ENCODE measurements at regions not wholly inside any gene's neighbourhood (a gene's known extent, or its start where the extent isn't known, plus 50 kb on each side); places are given as distances from the start of the nearest gene placed in this dataset.

DNA sequence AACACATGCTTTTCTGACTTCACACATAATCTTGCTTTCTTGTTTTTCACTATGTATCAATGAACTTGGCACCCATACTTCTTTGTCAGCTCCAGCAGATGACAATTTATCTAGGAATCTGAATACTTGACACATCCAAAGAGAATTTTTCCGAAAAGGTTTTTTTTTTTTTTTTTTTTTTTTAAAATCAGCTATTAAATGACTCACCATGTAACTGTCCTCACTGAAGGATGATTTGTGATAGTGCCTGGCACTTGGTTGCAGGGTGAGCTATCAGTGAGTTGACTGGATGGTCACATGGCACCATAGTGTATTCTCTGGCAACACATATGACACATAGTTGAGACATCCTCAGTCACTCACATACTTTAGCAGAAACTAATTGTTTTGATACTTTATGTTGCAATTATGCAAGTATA, 133.4 kb upstream of the E2F8 start:
- DNase-seq (no peak), ATAC-seq (ENCODE audit: low FRiP score in 2 of 2) (peak in 1 of 2 donors; percentile 68)
- no peaks in the 10 kb centered on the region for H3K9me3 ChIP-seq
- no peak overlapping the region for H3K27ac ChIP-seq
- no peak overlapping the region for H3K4me3 ChIP-seq
- WGBS, 2 donors: 75 to 81% methylated on average over 1 of the region's 1 CpG
- TF ChIP-seq EP300 (IDR thresholded peaks at IDR 0.05): no peak
- TF ChIP-seq POLR2AphosphoS5 (IDR thresholded peaks at IDR 0.05): peak in 1 of 2 donors; percentile 50
- H3K27me3 ChIP-seq: no peaks in the 10 kb centered on the region
- peaks cover 0 to 14% (median 9%) of the 10 kb centered on the region in 4 donors for H3K4me1 ChIP-seq
- no peaks in the 10 kb centered on the region for H3K36me3 ChIP-seq

DNA sequence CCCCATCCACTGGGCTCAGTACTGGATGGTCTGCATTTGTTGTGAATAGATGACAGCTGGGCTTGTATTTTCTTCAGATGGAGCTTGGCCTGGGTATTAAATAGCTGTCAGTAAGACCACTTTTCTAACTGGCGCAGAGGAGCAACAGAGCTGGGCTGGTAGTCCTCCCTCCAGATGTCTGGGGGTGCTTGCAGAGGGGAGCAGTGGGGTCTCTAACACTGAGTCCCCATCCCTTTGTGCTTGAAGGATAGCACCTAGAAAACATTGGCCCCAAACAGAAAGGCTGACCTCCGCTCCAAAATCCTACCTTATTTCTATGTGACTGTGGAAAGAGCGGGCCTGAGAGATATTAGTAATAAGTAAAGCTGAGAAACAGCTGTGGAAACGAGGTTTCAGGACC, 131.6 kb upstream of the E2F8 start:
- Histone ChIP-seq H3K4me1 (peaks cover 0 to 14% (median 9%) of the 10 kb centered on the region in 4 donors), H3K9me3 (no peaks in the 10 kb centered on the region), H3K4me3 (no peak overlapping the region), H3K36me3 (no peaks in the 10 kb centered on the region), H3K27me3 (no peaks in the 10 kb centered on the region), H3K27ac (peak overlapping the region in 1 of 4 donors; percentile 2)
- ATAC-seq (ENCODE audit: low FRiP score in 2 of 2) (no peak), DNase-seq (no peak)
- WGBS, 2 donors: 84 to 89% methylated on average over 4 of the region's 4 CpGs
- no peak for TF ChIP-seq EP300 (IDR thresholded peaks at IDR 0.05)
- TF ChIP-seq CTCF (IDR thresholded peaks at IDR 0.05): no peak
- no peak for TF ChIP-seq POLR2A (IDR thresholded peaks at IDR 0.05)

- Histone ChIP-seq H3K4me3 (no peak overlapping the region), H3K27ac (peak overlapping the region in 3 of 4 donors; percentile 16 to 61 (median 45)), H3K9me3 (no peaks in the 10 kb centered on the region), H3K36me3 (no peaks in the 10 kb centered on the region), H3K27me3 (no peaks in the 10 kb centered on the region), H3K4me1 (peaks cover 0 to 14% (median 9%) of the 10 kb centered on the region in 4 donors)
- ATAC-seq (ENCODE audit: low FRiP score in 2 of 2) (peak; percentile 83 to 84), DNase-seq (no peak)
- WGBS, 2 donors: 28 to 37% methylated on average over 7 of the region's 7 CpGs
- peak in 1 of 2 donors; percentile 56 for TF ChIP-seq POLR2AphosphoS5 (IDR thresholded peaks at IDR 0.05)
- peak in 1 of 4 donors; percentile 16 for TF ChIP-seq EP300 (IDR thresholded peaks at IDR 0.05)
- TF ChIP-seq CTCF (IDR thresholded peaks at IDR 0.05): no peak
Measured at GRCh38 chr11:19370100-19370861, 129.5 kb upstream of the E2F8 start.

DNA sequence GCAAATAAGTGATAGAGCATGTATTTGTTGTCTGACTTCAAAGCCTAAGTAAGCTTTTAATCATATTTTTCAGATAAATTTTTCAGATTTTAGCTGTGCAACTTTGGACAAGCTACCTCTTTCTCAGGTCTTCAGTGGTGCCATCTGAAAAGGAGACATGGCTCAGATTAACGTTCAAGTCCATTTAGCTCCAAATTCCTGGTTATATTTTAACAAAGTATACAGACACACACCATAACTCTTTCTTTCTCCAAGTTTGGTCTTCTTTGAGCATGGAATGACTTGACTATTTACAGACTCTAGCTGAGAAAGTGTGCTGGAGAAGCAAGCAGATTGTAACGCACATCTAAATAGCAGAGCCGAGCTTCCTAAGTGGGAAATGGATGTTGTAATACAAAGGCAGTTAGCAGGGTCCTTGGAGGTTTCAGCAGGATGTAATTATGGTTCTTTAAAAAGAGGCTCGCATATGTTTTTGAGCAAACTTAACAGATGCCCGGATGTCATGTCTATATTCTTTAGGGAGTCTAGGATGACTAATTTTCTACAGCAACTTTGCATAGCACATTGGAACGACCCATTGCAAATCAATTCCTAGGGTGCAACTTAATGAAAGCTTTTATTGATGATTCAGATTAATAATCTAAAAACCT, 128.1 kb upstream of the E2F8 start:
- ATAC-seq (ENCODE audit: low FRiP score in 2 of 2) (peak in 1 of 2 donors; percentile 9), DNase-seq (no peak)
- H3K27ac ChIP-seq: no peak overlapping the region
- H3K27me3 ChIP-seq: no peaks in the 10 kb centered on the region
- 54 to 63% methylated on average over 6 of the region's 6 CpGs for WGBS, 2 donors
- TF ChIP-seq POLR2A (IDR thresholded peaks at IDR 0.05) (no peak), POLR2AphosphoS5 (IDR thresholded peaks at IDR 0.05) (no peak), CTCF (IDR thresholded peaks at IDR 0.05) (no peak), EP300 (IDR thresholded peaks at IDR 0.05) (no peak)
- peaks cover 0 to 18% (median 9%) of the 10 kb centered on the region in 4 donors for H3K4me1 ChIP-seq
- H3K4me3 ChIP-seq: no peak overlapping the region
- H3K9me3 ChIP-seq: no peaks in the 10 kb centered on the region
- H3K36me3 ChIP-seq: no peaks in the 10 kb centered on the region

GRCh38 chr11:19366992-19367709, 126.4 kb upstream of the E2F8 start:
- no peaks in the 10 kb centered on the region for H3K36me3 ChIP-seq
- H3K9me3 ChIP-seq: no peaks in the 10 kb centered on the region
- H3K27ac ChIP-seq: no peak overlapping the region
- DNase-seq (no peak), ATAC-seq (ENCODE audit: low FRiP score in 2 of 2) (peak; percentile 44 to 83)
- H3K4me1 ChIP-seq: peaks cover 0 to 20% (median 9%) of the 10 kb centered on the region in 4 donors
- WGBS, 2 donors: 85 to 87% methylated on average over 2 of the region's 2 CpGs
- H3K27me3 ChIP-seq: no peaks in the 10 kb centered on the region
- no peak overlapping the region for H3K4me3 ChIP-seq
- TF ChIP-seq POLR2AphosphoS5 (IDR thresholded peaks at IDR 0.05) (no peak), POLR2A (IDR thresholded peaks at IDR 0.05) (no peak), EP300 (IDR thresholded peaks at IDR 0.05) (no peak), CTCF (IDR thresholded peaks at IDR 0.05) (no peak)

All from upper lobe of left lung (tissue), 6 donors.